ENCODE measurements at regions not wholly inside any gene's neighbourhood (a gene's known extent, or its start where the extent isn't known, plus 50 kb on each side); places are given as distances from the start of the nearest gene placed in this dataset.

DNA sequence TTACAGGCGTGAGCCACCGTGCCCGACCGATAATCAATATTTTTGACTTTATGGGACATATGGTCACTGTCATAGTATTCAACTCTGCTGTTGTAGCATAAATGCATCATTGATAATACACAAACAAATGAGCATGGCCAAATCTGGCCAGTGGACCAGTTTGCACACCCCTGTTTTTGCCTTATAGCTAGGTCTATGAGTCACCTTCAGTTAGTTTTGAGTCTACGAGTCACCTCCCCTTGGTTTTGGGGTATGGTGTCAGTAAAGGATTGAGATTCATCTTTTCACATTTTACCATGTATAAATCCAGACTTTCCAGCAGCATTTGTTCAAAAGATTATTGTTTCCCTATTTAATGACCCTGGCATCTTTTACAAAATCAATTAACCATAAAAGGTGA, 362.5 kb upstream of the NRP1 start:
- TF ChIP-seq RAD21 (IDR thresholded peaks at IDR 0.05; ENCODE audit: low read depth) = no peak
- TF ChIP-seq ZBTB7A (IDR thresholded peaks at IDR 0.05; ENCODE audit: low read depth) = no peak
- TF ChIP-seq CREB1 (IDR thresholded peaks at IDR 0.05; ENCODE audit: low read depth) = no peak
- TF ChIP-seq, protein P1, sequence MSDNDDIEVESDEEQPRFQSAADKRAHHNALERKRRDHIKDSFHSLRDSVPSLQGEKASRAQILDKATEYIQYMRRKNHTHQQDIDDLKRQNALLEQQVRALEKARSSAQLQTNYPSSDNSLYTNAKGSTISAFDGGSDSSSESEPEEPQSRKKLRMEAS (IDR thresholded peaks at IDR 0.05) = no peak
- TF ChIP-seq USF1 (IDR thresholded peaks at IDR 0.05) = no peak
- no peak for TF ChIP-seq YY1 (IDR thresholded peaks at IDR 0.05; ENCODE audit: low read depth)
- TF ChIP-seq, protein P2, sequence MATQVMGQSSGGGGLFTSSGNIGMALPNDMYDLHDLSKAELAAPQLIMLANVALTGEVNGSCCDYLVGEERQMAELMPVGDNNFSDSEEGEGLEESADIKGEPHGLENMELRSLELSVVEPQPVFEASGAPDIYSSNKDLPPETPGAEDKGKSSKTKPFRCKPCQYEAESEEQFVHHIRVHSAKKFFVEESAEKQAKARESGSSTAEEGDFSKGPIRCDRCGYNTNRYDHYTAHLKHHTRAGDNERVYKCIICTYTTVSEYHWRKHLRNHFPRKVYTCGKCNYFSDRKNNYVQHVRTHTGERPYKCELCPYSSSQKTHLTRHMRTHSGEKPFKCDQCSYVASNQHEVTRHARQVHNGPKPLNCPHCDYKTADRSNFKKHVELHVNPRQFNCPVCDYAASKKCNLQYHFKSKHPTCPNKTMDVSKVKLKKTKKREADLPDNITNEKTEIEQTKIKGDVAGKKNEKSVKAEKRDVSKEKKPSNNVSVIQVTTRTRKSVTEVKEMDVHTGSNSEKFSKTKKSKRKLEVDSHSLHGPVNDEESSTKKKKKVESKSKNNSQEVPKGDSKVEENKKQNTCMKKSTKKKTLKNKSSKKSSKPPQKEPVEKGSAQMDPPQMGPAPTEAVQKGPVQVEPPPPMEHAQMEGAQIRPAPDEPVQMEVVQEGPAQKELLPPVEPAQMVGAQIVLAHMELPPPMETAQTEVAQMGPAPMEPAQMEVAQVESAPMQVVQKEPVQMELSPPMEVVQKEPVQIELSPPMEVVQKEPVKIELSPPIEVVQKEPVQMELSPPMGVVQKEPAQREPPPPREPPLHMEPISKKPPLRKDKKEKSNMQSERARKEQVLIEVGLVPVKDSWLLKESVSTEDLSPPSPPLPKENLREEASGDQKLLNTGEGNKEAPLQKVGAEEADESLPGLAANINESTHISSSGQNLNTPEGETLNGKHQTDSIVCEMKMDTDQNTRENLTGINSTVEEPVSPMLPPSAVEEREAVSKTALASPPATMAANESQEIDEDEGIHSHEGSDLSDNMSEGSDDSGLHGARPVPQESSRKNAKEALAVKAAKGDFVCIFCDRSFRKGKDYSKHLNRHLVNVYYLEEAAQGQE (IDR thresholded peaks at IDR 0.05; ENCODE audit: low read depth) = no peak
- no peak for TF ChIP-seq TCF12 (IDR thresholded peaks at IDR 0.05; ENCODE audit: low read depth)
- TF ChIP-seq NFIC (IDR thresholded peaks at IDR 0.05) = no peak
- no peak for TF ChIP-seq TAF1 (IDR thresholded peaks at IDR 0.05; ENCODE audit: low read depth)
- no peak for TF ChIP-seq EGR1 (IDR thresholded peaks at IDR 0.05)
- TF ChIP-seq EP300 (IDR thresholded peaks at IDR 0.05; ENCODE audit: borderline replicate concordance) = no peak
- TF ChIP-seq CEBPB (IDR thresholded peaks at IDR 0.05) = no peak
- TF ChIP-seq TEAD4 (IDR thresholded peaks at IDR 0.05) = no peak
- TF ChIP-seq FOXM1 (IDR thresholded peaks at IDR 0.05; ENCODE audit: borderline replicate concordance, low read depth) = no peak

DNA sequence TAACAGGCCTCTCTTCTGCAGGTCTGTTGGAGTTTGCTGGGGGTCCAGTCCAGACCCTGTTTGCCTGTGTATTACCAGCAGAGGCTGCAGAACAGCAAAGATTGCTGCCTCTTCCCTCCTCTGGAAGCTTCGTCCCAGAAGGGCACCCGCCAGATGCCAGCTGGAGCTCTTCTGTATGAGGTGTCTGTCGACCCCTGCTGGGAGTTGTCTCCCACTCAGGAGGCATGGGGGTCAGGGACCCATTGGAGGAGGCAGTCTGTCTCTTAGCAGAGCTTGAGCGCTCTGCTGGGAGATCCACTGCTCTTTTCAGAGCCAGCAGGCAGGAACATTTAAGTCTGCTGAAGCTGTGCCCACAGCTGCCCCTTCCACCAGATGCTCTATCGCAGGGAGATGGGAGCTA, 361.1 kb upstream of the NRP1 start:
- no peak for TF ChIP-seq CREB1 (IDR thresholded peaks at IDR 0.05; ENCODE audit: low read depth)
- TF ChIP-seq TEAD4 (IDR thresholded peaks at IDR 0.05) = no peak
- no peak for TF ChIP-seq FOXM1 (IDR thresholded peaks at IDR 0.05; ENCODE audit: borderline replicate concordance, low read depth)
- TF ChIP-seq, protein P1 (IDR thresholded peaks at IDR 0.05) = no peak
- TF ChIP-seq RAD21 (IDR thresholded peaks at IDR 0.05; ENCODE audit: low read depth) = no peak
- TF ChIP-seq EGR1 (IDR thresholded peaks at IDR 0.05) = no peak
- no peak for TF ChIP-seq NFIC (IDR thresholded peaks at IDR 0.05)
- no peak for TF ChIP-seq ZBTB7A (IDR thresholded peaks at IDR 0.05; ENCODE audit: low read depth)
- TF ChIP-seq USF1 (IDR thresholded peaks at IDR 0.05) = no peak

DNA sequence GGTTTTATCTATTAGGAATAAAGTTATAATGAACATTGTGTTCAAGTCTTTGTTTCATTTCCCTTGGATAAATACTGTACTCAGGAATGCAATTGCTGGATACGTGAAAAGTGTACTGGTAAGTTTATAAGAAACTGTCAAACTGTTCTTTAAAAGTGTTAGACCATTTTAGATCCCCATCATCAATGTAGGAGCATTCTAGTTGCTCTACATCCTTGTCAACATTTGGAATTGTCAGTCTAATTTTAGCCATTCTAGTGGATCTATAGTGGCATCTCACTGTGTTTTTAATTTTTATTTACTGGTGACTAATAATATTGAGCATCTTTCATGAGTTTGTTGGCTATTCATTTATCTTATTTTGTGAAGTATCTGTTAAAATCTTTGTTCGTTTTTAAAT, 354.0 kb upstream of the NRP1 start:
- TF ChIP-seq TAF1 (IDR thresholded peaks at IDR 0.05; ENCODE audit: low read depth) (no peak), NFIC (IDR thresholded peaks at IDR 0.05) (no peak), TCF12 (IDR thresholded peaks at IDR 0.05; ENCODE audit: low read depth) (no peak), EP300 (IDR thresholded peaks at IDR 0.05; ENCODE audit: borderline replicate concordance) (no peak), EGR1 (IDR thresholded peaks at IDR 0.05) (no peak), TEAD4 (IDR thresholded peaks at IDR 0.05) (no peak), ZBTB7A (IDR thresholded peaks at IDR 0.05; ENCODE audit: low read depth) (no peak), RAD21 (IDR thresholded peaks at IDR 0.05; ENCODE audit: low read depth) (no peak), FOXM1 (IDR thresholded peaks at IDR 0.05; ENCODE audit: borderline replicate concordance, low read depth) (no peak), CREB1 (IDR thresholded peaks at IDR 0.05; ENCODE audit: low read depth) (no peak), CEBPB (IDR thresholded peaks at IDR 0.05) (no peak), YY1 (IDR thresholded peaks at IDR 0.05; ENCODE audit: low read depth) (no peak), USF1 (IDR thresholded peaks at IDR 0.05) (no peak)
- TF ChIP-seq, protein P2 (IDR thresholded peaks at IDR 0.05; ENCODE audit: low read depth) = no peak
- TF ChIP-seq, protein P1 (IDR thresholded peaks at IDR 0.05) = no peak

DNA sequence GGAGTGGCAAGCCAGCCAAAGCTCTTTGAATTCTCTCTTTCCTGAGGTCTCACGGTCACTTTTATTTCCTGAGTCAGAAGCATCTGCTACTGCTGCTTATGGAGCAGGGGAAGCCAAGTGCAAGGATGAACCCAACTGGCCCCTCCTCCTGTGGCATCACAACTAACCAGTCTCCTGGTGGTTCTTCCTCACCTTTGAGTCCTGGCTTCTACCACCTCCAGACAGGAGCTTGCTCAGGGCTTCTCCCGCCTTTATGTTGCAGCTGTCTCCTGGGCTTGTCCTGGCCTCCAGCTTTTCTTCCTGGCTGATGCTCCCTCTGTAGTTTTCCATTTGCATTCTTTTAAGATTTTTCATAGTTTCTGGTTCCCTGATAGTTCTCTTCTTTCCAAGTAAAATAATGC, 349.7 kb upstream of the NRP1 start:
- TF ChIP-seq EP300 (IDR thresholded peaks at IDR 0.05; ENCODE audit: borderline replicate concordance) = no peak
- TF ChIP-seq TEAD4 (IDR thresholded peaks at IDR 0.05) = no peak

DNA sequence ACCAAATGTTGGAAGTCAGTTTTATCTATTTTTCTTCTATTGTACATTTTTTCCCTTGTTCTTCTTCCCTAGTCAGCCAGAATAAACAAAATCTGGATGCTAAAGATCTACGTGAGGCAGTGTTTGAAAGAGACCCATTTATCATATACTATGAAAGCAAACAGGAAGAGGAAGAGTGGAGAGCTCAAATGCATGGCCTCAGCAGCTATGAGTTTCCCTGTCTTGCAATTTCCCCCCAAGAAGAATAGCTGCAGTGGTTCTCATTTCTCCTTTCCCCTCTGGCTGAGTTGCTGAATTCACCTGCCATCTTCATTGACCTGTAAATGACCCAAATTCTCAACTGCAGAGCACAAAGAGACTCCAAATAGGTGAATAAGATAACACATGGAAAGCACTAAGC, 347.1 kb upstream of the NRP1 start:
- TF ChIP-seq EGR1 (IDR thresholded peaks at IDR 0.05) = no peak
- TF ChIP-seq FOXM1 (IDR thresholded peaks at IDR 0.05; ENCODE audit: borderline replicate concordance, low read depth) = no peak
- no peak for TF ChIP-seq YY1 (IDR thresholded peaks at IDR 0.05; ENCODE audit: low read depth)
- TF ChIP-seq, protein P2 (IDR thresholded peaks at IDR 0.05; ENCODE audit: low read depth) = no peak
- TF ChIP-seq ZBTB7A (IDR thresholded peaks at IDR 0.05; ENCODE audit: low read depth) = no peak
